ENCODE measurements at regions not wholly inside any gene's neighbourhood (a gene's known extent, or its start where the extent isn't known, plus 50 kb on each side); places are given as distances from the start of the nearest gene placed in this dataset.

DNA sequence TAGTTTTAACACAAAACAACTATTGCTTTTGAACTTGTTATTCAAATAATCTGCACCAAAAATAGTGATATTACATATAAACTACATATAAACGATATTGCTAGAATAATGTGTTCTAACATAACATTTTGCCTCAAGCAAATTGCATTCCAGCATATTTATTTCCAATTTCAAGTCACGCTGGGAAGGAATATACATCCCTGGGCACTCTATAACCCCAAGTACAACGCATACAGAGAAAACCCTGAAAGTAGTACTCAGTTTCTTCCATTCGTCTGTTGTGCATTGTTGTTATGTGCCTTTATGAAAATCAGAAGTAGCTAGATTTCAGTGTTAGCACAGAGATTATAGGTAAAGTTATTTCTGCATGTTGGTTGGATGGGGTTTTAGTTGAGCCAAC lies 251.5 kb downstream of the TUSC7 start:
- Mint-ChIP-seq H3K27me3 (ENCODE audit: insufficient read depth, unreplicated experiment) (no peaks in the 10 kb centered on the region), H3K4me3 (ENCODE audit: unreplicated experiment) (no peak overlapping the region), H3K4me1 (ENCODE audit: low read depth, unreplicated experiment) (no peaks in the 10 kb centered on the region), H3K27ac (ENCODE audit: unreplicated experiment) (no peak overlapping the region), H3K9me3 (ENCODE audit: unreplicated experiment) (no peaks in the 10 kb centered on the region), H3K36me3 (ENCODE audit: insufficient read depth, unreplicated experiment) (no peaks in the 10 kb centered on the region)
- H3K9me3 ChIP-seq: no peaks in the 10 kb centered on the region
- TF ChIP-seq, protein P1, sequence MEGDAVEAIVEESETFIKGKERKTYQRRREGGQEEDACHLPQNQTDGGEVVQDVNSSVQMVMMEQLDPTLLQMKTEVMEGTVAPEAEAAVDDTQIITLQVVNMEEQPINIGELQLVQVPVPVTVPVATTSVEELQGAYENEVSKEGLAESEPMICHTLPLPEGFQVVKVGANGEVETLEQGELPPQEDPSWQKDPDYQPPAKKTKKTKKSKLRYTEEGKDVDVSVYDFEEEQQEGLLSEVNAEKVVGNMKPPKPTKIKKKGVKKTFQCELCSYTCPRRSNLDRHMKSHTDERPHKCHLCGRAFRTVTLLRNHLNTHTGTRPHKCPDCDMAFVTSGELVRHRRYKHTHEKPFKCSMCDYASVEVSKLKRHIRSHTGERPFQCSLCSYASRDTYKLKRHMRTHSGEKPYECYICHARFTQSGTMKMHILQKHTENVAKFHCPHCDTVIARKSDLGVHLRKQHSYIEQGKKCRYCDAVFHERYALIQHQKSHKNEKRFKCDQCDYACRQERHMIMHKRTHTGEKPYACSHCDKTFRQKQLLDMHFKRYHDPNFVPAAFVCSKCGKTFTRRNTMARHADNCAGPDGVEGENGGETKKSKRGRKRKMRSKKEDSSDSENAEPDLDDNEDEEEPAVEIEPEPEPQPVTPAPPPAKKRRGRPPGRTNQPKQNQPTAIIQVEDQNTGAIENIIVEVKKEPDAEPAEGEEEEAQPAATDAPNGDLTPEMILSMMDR (IDR thresholded peaks at IDR 0.05; ENCODE audit: insufficient read depth in 1 of 2, low read depth in 1 of 2, low read length in 1 of 2, severe bottlenecking in 1 of 2, unreplicated experiment in 1 of 2): no peak
- H3K4me1 ChIP-seq: no peaks in the 10 kb centered on the region
- H3K36me3 ChIP-seq (ENCODE audit: control insufficient read depth, insufficient read depth, low read length): no peaks in the 10 kb centered on the region
- H3K27me3 ChIP-seq (replicated peaks; ENCODE audit: control insufficient read depth, insufficient read depth, low read length): no peaks in the 10 kb centered on the region
- ChIA-PET CTCF (interaction anchor here (1.0 kb wide), 1 partner anchor 190 kb away, joined by 3 read pairs; no protein-coding TSS in a partner anchor), POLR2A (no interaction called here)
- intact Hi-C loops (cut with micrococcal nuclease; ENCODE audit: unreplicated experiment): no loop called here
- no TSS peak for BruUV-seq (replicated peaks)
- no peak for DNase-seq
- H3K4me3 ChIP-seq (ENCODE audit: low read depth, low read length): no peak overlapping the region

DNA sequence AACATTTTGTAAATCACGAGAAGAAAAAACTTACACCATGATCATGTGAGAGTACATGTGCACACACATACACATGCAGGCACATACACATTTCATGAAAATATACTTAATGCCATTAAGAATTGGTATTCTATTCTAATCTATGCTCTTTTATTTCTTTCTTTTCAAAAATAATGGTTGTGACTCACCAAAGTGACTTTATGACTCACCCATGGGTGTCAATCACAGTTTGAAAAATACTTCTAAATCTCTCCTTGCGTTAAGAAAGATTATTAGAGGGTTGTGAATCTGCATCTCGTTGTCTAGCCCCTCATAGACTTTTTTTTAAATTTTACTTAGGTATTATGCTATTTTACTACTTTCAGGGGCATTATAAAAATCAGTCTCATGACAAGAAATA lies 254.2 kb downstream of the TUSC7 start:
- no peak overlapping the region for H3K4me3 Mint-ChIP-seq (ENCODE audit: unreplicated experiment)
- no peaks in the 10 kb centered on the region for H3K4me1 Mint-ChIP-seq (ENCODE audit: low read depth, unreplicated experiment)
- POLR2A ChIA-PET: no interaction called here
- CTCF ChIA-PET: no interaction called here
- TF ChIP-seq, protein P1 (IDR thresholded peaks at IDR 0.05; ENCODE audit: insufficient read depth in 1 of 2, low read depth in 1 of 2, low read length in 1 of 2, severe bottlenecking in 1 of 2, unreplicated experiment in 1 of 2): no peak
- no peaks in the 10 kb centered on the region for H3K27me3 ChIP-seq (replicated peaks; ENCODE audit: control insufficient read depth, insufficient read depth, low read length)
- H3K9me3 Mint-ChIP-seq (ENCODE audit: unreplicated experiment): no peaks in the 10 kb centered on the region
- intact Hi-C loops (cut with micrococcal nuclease; ENCODE audit: unreplicated experiment): no loop called here
- H3K27ac Mint-ChIP-seq (ENCODE audit: unreplicated experiment): no peak overlapping the region
- no peaks in the 10 kb centered on the region for H3K36me3 ChIP-seq (ENCODE audit: control insufficient read depth, insufficient read depth, low read length)
- H3K4me1 ChIP-seq: no peaks in the 10 kb centered on the region
- H3K27me3 Mint-ChIP-seq (ENCODE audit: insufficient read depth, unreplicated experiment): no peaks in the 10 kb centered on the region
- H3K36me3 Mint-ChIP-seq (ENCODE audit: insufficient read depth, unreplicated experiment): no peaks in the 10 kb centered on the region
- no TSS peak for BruUV-seq (replicated peaks)
- DNase-seq: no peak
- no peak overlapping the region for H3K4me3 ChIP-seq (ENCODE audit: low read depth, low read length)
- H3K9me3 ChIP-seq: no peaks in the 10 kb centered on the region

DNA sequence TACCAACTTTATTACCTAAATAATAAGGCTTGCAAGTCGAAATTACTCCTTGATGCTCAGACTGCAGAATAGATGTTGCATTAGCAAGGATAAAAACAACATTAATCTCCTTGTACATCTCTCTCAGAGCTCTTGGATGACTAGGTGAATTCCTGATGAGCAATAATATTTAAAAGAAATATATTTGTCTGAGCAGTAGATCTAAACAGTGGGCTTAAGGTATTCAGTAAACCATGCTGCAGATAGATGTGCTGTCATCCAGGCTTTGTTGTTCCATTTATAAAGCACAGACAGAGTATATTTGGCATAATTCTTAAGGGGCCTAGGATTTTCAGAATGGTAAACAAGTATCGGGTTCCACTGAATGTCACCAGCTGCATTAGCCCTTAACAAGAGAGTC lies 257.1 kb downstream of the TUSC7 start:
- Mint-ChIP-seq H3K9me3 (ENCODE audit: unreplicated experiment) (no peaks in the 10 kb centered on the region), H3K4me3 (ENCODE audit: unreplicated experiment) (no peak overlapping the region), H3K27me3 (ENCODE audit: insufficient read depth, unreplicated experiment) (peaks cover 3% of the 10 kb centered on the region), H3K27ac (ENCODE audit: unreplicated experiment) (no peak overlapping the region), H3K4me1 (ENCODE audit: low read depth, unreplicated experiment) (no peaks in the 10 kb centered on the region), H3K36me3 (ENCODE audit: insufficient read depth, unreplicated experiment) (no peaks in the 10 kb centered on the region)
- Histone ChIP-seq H3K27me3 (replicated peaks; ENCODE audit: control insufficient read depth, insufficient read depth, low read length) (no peaks in the 10 kb centered on the region), H3K4me1 (no peaks in the 10 kb centered on the region), H3K36me3 (ENCODE audit: control insufficient read depth, insufficient read depth, low read length) (no peaks in the 10 kb centered on the region), H3K4me3 (ENCODE audit: low read depth, low read length) (no peak overlapping the region), H3K9me3 (no peaks in the 10 kb centered on the region)
- TF ChIP-seq, protein P1 (IDR thresholded peaks at IDR 0.05; ENCODE audit: insufficient read depth in 1 of 2, low read depth in 1 of 2, low read length in 1 of 2, severe bottlenecking in 1 of 2, unreplicated experiment in 1 of 2): no peak
- BruUV-seq (replicated peaks): no TSS peak
- no peak for DNase-seq
- POLR2A ChIA-PET: no interaction called here
- intact Hi-C loops (cut with micrococcal nuclease; ENCODE audit: unreplicated experiment): no loop called here
- CTCF ChIA-PET: no interaction called here
